ENCODE measurements at regions not wholly inside any gene's neighbourhood (a gene's known extent, or its start where the extent isn't known, plus 50 kb on each side); places are given as distances from the start of the nearest gene placed in this dataset.
"Not testable (repeated sequence)": the region's sequence is repeated elsewhere in the genome, so short reads cannot be mapped to it uniquely, and the experiment has no call there.

DNA sequence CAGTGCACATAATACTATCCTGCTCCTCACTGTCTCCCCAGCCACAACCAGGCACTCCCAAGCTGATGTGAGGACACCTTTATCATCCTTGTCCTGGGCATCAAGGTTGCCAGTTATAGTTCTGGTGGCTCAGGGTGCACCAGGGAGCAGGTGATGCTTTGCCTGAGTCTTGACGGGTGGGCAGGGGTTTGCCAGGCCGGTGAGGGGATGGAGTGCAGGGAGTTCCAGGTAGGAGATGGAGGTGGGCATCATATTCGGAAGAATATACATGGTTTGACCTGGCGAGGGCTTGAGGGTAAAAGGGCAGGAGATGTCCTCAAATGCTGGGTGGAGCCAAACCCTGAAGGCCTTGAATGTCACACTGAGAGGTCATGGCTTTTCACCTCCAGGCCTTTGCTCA, 115.8 kb upstream of the CRHR1 start:
- H3K9me2 ChIP-seq (replicated peaks; ENCODE audit: low read depth, low read length): no peaks in the 10 kb centered on the region
- TF ChIP-seq, protein P1, sequence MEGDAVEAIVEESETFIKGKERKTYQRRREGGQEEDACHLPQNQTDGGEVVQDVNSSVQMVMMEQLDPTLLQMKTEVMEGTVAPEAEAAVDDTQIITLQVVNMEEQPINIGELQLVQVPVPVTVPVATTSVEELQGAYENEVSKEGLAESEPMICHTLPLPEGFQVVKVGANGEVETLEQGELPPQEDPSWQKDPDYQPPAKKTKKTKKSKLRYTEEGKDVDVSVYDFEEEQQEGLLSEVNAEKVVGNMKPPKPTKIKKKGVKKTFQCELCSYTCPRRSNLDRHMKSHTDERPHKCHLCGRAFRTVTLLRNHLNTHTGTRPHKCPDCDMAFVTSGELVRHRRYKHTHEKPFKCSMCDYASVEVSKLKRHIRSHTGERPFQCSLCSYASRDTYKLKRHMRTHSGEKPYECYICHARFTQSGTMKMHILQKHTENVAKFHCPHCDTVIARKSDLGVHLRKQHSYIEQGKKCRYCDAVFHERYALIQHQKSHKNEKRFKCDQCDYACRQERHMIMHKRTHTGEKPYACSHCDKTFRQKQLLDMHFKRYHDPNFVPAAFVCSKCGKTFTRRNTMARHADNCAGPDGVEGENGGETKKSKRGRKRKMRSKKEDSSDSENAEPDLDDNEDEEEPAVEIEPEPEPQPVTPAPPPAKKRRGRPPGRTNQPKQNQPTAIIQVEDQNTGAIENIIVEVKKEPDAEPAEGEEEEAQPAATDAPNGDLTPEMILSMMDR (conservative IDR thresholded peaks at IDR 0.05; ENCODE audit: low read length): no peak
- TF ChIP-seq EZH2phosphoT487 (IDR thresholded peaks at IDR 0.05; ENCODE audit: borderline replicate concordance): no peak
- no peaks in the 10 kb centered on the region for H3K79me2 ChIP-seq (ENCODE audit: insufficient read depth, low read length)
- H3K36me3 ChIP-seq (ENCODE audit: insufficient read depth, low read length): no peaks in the 10 kb centered on the region
- H3F3A ChIP-seq (ENCODE audit: low read depth): no peaks in the 10 kb centered on the region
- no peak overlapping the region for H2AFZ ChIP-seq (ENCODE audit: low read length)
- H3K4me2 ChIP-seq (ENCODE audit: low read depth, low read length, poor library complexity, severe bottlenecking): no peak overlapping the region
- H4K20me1 ChIP-seq (ENCODE audit: insufficient read depth, low read length, poor library complexity, severe bottlenecking): no peaks in the 10 kb centered on the region
- H3K27me3 ChIP-seq (ENCODE audit: insufficient read depth, low read length, poor library complexity, severe bottlenecking): no peaks in the 10 kb centered on the region
- H3K9me3 ChIP-seq (ENCODE audit: insufficient read depth, low read depth, low read length): no peaks in the 10 kb centered on the region
- peaks cover 31% of the 10 kb centered on the region for H3K4me1 ChIP-seq (ENCODE audit: insufficient read depth, low read length, poor library complexity, severe bottlenecking)
- H3K4me3 ChIP-seq (ENCODE audit: low read length, poor library complexity, severe bottlenecking): no peak overlapping the region
- no peak overlapping the region for H3K9ac ChIP-seq (ENCODE audit: low read depth, low read length, poor library complexity, severe bottlenecking)

GRCh38 chr17:45672301-45672700, 111.8 kb upstream of the CRHR1 start:
- H3K9ac ChIP-seq (ENCODE audit: low read depth, low read length, poor library complexity, severe bottlenecking): no peak overlapping the region
- no peaks in the 10 kb centered on the region for H3K9me3 ChIP-seq (ENCODE audit: insufficient read depth, low read depth, low read length)
- H3K36me3 ChIP-seq (ENCODE audit: insufficient read depth, low read length): no peaks in the 10 kb centered on the region
- H3K4me2 ChIP-seq (ENCODE audit: low read depth, low read length, poor library complexity, severe bottlenecking): no peak overlapping the region
- H3K27me3 ChIP-seq (ENCODE audit: insufficient read depth, low read length, poor library complexity, severe bottlenecking): no peaks in the 10 kb centered on the region
- H3F3A ChIP-seq (ENCODE audit: low read depth): no peaks in the 10 kb centered on the region
- no peak for TF ChIP-seq EZH2phosphoT487 (IDR thresholded peaks at IDR 0.05; ENCODE audit: borderline replicate concordance)
- TF ChIP-seq, protein P1 (conservative IDR thresholded peaks at IDR 0.05; ENCODE audit: low read length): no peak
- no peaks in the 10 kb centered on the region for H3K4me1 ChIP-seq (ENCODE audit: insufficient read depth, low read length, poor library complexity, severe bottlenecking)
- no peak overlapping the region for H2AFZ ChIP-seq (ENCODE audit: low read length)
- H3K9me2 ChIP-seq (replicated peaks; ENCODE audit: low read depth, low read length): no peaks in the 10 kb centered on the region
- H4K20me1 ChIP-seq (ENCODE audit: insufficient read depth, low read length, poor library complexity, severe bottlenecking): no peaks in the 10 kb centered on the region
- H3K4me3 ChIP-seq (ENCODE audit: low read length, poor library complexity, severe bottlenecking): no peak overlapping the region
- H3K79me2 ChIP-seq (ENCODE audit: insufficient read depth, low read length): no peaks in the 10 kb centered on the region

- TF ChIP-seq, protein P1 (conservative IDR thresholded peaks at IDR 0.05; ENCODE audit: low read length): no peak
- TF ChIP-seq EZH2phosphoT487 (IDR thresholded peaks at IDR 0.05; ENCODE audit: borderline replicate concordance): no peak
- no peaks in the 10 kb centered on the region for H3K79me2 ChIP-seq (ENCODE audit: insufficient read depth, low read length)
- H3K4me3 ChIP-seq (ENCODE audit: low read length, poor library complexity, severe bottlenecking): no peak overlapping the region
- no peaks in the 10 kb centered on the region for H3K36me3 ChIP-seq (ENCODE audit: insufficient read depth, low read length)
- no peak overlapping the region for H3K9ac ChIP-seq (ENCODE audit: low read depth, low read length, poor library complexity, severe bottlenecking)
- no peak overlapping the region for H3K4me2 ChIP-seq (ENCODE audit: low read depth, low read length, poor library complexity, severe bottlenecking)
- H3K9me2 ChIP-seq (replicated peaks; ENCODE audit: low read depth, low read length): no peaks in the 10 kb centered on the region
- H4K20me1 ChIP-seq (ENCODE audit: insufficient read depth, low read length, poor library complexity, severe bottlenecking): no peaks in the 10 kb centered on the region
- no peaks in the 10 kb centered on the region for H3F3A ChIP-seq (ENCODE audit: low read depth)
- H3K4me1 ChIP-seq (ENCODE audit: insufficient read depth, low read length, poor library complexity, severe bottlenecking): no peaks in the 10 kb centered on the region
- no peaks in the 10 kb centered on the region for H3K27me3 ChIP-seq (ENCODE audit: insufficient read depth, low read length, poor library complexity, severe bottlenecking)
- no peak overlapping the region for H2AFZ ChIP-seq (ENCODE audit: low read length)
- H3K9me3 ChIP-seq (ENCODE audit: insufficient read depth, low read depth, low read length): no peaks in the 10 kb centered on the region
These were observed 111.3 kb upstream of the CRHR1 start for GRCh38 chr17:45672792-45673191.

- H3K36me3 ChIP-seq (ENCODE audit: insufficient read depth, low read length); H2AFZ ChIP-seq (ENCODE audit: low read length); H3K79me2 ChIP-seq (ENCODE audit: insufficient read depth, low read length); H3K9me3 ChIP-seq (ENCODE audit: insufficient read depth, low read depth, low read length); H4K20me1 ChIP-seq (ENCODE audit: insufficient read depth, low read length, poor library complexity, severe bottlenecking); H3K27me3 ChIP-seq (ENCODE audit: insufficient read depth, low read length, poor library complexity, severe bottlenecking); H3K4me2 ChIP-seq (ENCODE audit: low read depth, low read length, poor library complexity, severe bottlenecking); H3F3A ChIP-seq (ENCODE audit: low read depth); H3K4me1 ChIP-seq (ENCODE audit: insufficient read depth, low read length, poor library complexity, severe bottlenecking); H3K9me2 ChIP-seq (replicated peaks; ENCODE audit: low read depth, low read length); H3K4me3 ChIP-seq (ENCODE audit: low read length, poor library complexity, severe bottlenecking); H3K9ac ChIP-seq (ENCODE audit: low read depth, low read length, poor library complexity, severe bottlenecking): not testable (repeated sequence)
These were observed 110.4 kb upstream of the CRHR1 start for GRCh38 chr17:45673759-45674158.

All from Loucy (cell line).